GM18517 (cell line): ENCODE measurements at regions not wholly inside any gene's neighbourhood (a gene's known extent, or its start where the extent isn't known, plus 50 kb on each side); places are given as distances from the start of the nearest gene placed in this dataset.

ENCODE experiments used
- ATAC-seq: cut with Tn5 transposase; IDR thresholded peaks from one replicate; pipeline ENCODE4 v1.9.1; 2021; ENCODE audit warnings: mild to moderate bottlenecking, moderate library complexity; ENCODE audit not compliant: unreplicated experiment

GRCh38 chr18:78129260-78129659, 850.4 kb upstream of the SALL3 start:
- no peak for ATAC-seq

GRCh38 chr18:78130232-78131195, 849.1 kb upstream of the SALL3 start:
- no peak for ATAC-seq

DNA sequence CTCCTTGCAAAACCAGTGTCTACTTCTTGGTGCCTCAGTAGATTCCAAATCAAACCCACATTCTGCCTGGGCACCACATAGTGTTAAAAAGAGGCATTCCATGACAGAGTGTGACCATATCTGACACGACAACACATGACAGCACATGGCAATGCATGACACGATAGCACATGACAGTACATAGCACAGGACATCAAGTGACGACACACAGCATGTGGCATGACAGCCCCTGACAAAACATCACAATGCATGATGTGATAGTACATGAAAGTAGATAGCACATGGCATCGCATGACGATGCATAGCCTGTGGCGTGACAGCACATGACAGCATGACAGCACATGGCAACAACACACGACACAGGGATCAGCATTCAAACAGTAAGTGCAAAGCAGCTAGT, 845.9 kb upstream of the SALL3 start:
- no peak for ATAC-seq

- ATAC-seq = no peak
Observed at GRCh38 chr18:78136986-78137385, 842.6 kb upstream of the SALL3 start.

GRCh38 chr18:78138983-78139496, 840.6 kb upstream of the SALL3 start:
- ATAC-seq = no peak

DNA sequence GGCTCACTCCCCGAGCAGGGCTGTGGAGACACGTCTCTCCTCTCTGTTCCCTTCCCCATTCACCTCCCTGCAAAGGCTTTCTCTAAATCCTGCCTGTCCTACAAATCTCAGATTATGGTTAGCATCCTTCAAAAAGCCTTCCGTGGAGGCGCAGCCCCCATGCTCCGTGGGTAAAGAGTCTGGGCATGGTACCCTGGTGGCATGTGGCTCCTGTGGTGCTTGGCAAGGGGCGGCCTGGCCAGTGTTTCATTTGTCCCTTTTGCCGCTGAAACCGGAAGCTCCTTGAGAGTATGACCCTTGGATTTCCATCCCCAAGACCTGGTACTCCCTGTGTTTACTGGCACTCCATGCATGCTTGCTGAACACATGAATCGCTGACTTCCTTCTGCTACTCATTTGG, 839.3 kb upstream of the SALL3 start:
- ATAC-seq = no peak

- ATAC-seq = no peak
Observed at GRCh38 chr18:78144669-78145068, 834.9 kb upstream of the SALL3 start.

- no peak for ATAC-seq
Observed at GRCh38 chr18:78145096-78145495, 834.5 kb upstream of the SALL3 start.

DNA sequence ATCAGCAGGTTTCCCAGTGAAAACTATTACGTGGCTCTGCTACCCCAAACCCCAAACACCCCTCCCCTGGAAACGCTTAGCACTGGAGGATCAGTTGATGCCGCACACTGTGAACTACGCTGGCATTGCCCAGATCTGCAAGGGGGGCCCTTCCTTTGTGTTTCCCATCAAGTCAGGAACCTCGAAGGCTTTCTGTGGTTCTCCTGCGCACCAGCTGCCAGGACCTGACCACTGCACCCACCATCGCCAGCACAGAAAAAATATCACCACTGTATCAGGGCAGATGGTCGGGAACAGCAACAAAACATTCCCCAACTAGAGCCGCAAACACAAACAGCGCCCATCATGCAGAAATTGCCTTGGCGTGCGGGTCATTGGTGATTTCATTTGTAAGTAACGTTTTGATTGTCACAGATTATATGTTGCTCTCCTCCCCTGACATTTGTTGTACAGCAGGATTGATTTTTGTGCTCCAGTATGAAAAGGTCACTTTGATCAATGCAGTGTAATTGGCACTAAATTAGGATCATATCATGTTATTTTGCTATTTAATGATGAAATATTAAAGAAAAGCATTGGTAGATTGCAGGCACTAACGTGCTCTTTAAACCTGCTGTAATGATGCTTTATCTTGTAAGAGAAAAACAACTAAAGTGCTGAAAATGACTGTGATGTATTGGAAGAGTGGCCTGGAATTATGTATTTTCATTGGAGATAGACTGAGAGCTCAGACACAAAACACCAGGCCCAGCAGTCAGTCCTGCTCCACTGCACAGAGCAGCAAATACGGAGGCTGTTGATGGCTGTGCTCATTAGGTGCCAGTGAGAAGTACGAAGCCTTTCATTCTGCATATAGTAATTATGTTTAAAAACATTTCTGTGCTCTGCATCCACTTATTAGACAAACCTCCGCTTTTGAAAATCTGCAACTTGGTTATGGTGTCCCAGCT, 833.2 kb upstream of the SALL3 start:
- ATAC-seq = no peak

- no peak for ATAC-seq
Observed at GRCh38 chr18:78150590-78150989, 829.0 kb upstream of the SALL3 start.

GRCh38 chr18:78151234-78151633, 828.4 kb upstream of the SALL3 start:
- no peak for ATAC-seq

GRCh38 chr18:78151948-78152725, 827.5 kb upstream of the SALL3 start:
- no peak for ATAC-seq

DNA sequence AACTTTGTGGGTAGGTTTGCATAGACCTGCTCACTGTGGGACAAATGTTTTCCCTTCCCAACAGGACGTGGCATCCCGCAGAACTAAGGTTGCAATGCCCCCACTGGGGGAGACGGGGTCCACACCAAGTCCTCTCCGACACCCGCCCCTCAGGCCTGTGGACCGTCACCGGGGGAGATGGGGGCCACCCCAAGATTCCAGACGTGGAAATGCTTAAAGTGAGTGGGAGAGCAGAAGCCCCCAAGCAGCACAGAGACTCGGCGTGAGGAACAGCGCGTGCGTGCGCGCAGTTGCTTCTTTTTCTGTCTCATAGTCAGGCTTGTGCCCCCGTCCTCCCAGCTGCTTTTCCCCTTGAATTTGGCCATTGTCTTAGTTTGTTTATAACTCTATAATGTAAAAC, 826.3 kb upstream of the SALL3 start:
- ATAC-seq = no peak

- no peak for ATAC-seq
Observed at GRCh38 chr18:78154444-78154843, 825.2 kb upstream of the SALL3 start.

- ATAC-seq = no peak
Observed at GRCh38 chr18:78154853-78155252, 824.8 kb upstream of the SALL3 start.

DNA sequence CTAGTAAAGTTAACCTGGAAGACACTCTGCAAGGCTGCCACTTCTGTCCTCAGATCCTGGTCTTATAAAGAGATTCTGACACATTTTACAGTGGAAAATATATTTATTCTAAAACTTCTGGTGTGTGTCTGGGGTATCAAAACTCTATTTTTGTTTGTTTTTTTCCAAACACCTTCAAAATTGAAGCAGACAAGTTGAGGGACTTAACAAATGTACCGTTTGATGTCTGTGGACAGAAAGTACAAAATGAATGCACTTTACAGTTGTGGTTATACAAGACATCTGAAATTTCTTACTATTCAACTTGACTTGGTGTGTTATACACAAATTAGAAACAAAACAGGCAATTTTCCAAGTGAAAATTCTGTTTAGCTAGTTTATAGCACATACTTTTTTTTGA, 823.2 kb upstream of the SALL3 start:
- ATAC-seq = no peak

DNA sequence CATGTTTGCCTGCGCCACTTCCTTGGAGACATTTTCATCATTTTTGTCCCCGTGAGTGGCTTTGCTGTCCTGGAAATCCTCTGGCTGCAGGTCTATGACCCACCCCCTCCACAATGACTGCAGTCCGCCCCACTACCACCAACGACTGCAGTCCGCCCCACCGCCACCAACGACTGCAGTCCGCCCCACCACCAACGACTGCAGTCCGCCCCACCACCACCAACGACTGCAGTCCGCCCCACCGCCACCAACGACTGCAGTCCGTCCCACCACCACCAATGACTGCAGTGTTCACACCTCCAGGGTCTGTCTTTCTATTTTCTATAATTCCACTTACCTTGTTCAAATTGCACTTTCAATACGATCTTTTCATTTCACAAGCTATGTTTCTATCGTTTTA, 820.7 kb upstream of the SALL3 start:
- ATAC-seq = no peak

GRCh38 chr18:78159397-78159796, 820.2 kb upstream of the SALL3 start:
- ATAC-seq = no peak

DNA sequence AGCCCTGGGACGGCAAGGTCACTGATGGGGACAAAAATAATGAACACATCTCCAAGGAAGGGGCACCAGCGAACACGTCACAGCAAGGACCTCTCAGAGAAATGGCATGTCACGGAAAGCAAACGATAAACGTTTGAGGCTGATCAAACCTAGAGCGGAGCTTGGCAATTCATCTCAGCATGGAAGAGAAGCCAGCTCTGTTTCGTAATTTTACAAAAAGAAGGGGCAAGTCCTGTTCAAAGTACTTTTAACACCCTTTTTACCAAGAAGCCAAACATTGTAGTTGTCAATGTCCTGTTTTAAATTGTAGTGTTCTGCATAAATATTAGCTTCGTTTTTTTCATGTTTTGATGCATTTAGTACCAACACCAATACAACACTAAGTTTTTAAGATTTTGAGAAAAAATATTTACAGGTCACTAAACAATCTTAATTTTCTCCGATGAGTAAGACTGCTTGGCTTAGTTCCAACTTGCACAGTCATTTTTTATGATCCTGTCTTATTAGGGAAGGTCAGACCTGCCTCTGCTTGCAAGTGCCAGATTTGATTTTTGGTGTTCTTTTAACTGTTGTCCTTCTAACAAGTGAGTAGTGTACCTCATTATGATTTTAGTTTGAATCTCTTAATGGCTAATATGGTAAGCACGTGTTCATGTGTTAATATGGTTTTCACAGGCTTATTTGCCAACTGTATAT, 818.5 kb upstream of the SALL3 start:
- ATAC-seq = no peak

- no peak for ATAC-seq
Observed at GRCh38 chr18:78165525-78165924, 814.1 kb upstream of the SALL3 start.
